Endodermal cell (in vitro differentiated cells): ENCODE measurements at regions not wholly inside any gene's neighbourhood (a gene's known extent, or its start where the extent isn't known, plus 50 kb on each side); places are given as distances from the start of the nearest gene placed in this dataset.

Source experiments
- DNase-seq: peaks from one replicate; pipeline ENCODE4 v3.0.0-alpha.2; 2017
- H3K27ac ChIP-seq: 2 replicates; pipeline ENCODE4 v1.5.1; 2013; ENCODE audit warnings: mild to moderate bottlenecking, low read depth, low read length, moderate library complexity
- H3K27me3 ChIP-seq: 2 replicates; pipeline ENCODE4 v1.6.1; 2013; ENCODE audit warnings: mild to moderate bottlenecking, low read length, moderate library complexity; ENCODE audit not compliant: insufficient read depth, control insufficient read depth, poor library complexity, severe bottlenecking
- H3K36me3 ChIP-seq: 2 replicates; pipeline ENCODE4 v1.7.0; 2013; ENCODE audit warnings: mild to moderate bottlenecking, low read length, moderate library complexity; ENCODE audit not compliant: control insufficient read depth, insufficient read depth
- H3K4me1 ChIP-seq: one replicate; pipeline ENCODE4 v1.7.0; 2013; ENCODE audit warnings: low read length; ENCODE audit not compliant: control insufficient read depth, insufficient read depth
- H3K4me3 ChIP-seq: 2 replicates; pipeline ENCODE4 v1.5.1; 2013; ENCODE audit warnings: mild to moderate bottlenecking, low read length, moderate library complexity
- H3K9ac ChIP-seq: 2 replicates; pipeline ENCODE4 v1.6.1; 2013; ENCODE audit warnings: mild to moderate bottlenecking, low read length, moderate library complexity; ENCODE audit not compliant: poor library complexity, severe bottlenecking; ENCODE audit errors: extremely low read depth
- H3K9me3 ChIP-seq: 2 replicates; pipeline ENCODE4 v1.6.1; 2013; ENCODE audit warnings: mild to moderate bottlenecking, low read length, moderate library complexity; ENCODE audit not compliant: control insufficient read depth
- H3K27ac Mint-ChIP-seq: 2 replicates; pipeline ENCODE4 v1.8.0; 2020; ENCODE audit warnings: mixed read lengths
- H3K27me3 Mint-ChIP-seq: 2 replicates; pipeline ENCODE4 v1.8.0; 2021; ENCODE audit warnings: mild to moderate bottlenecking, mixed read lengths; ENCODE audit not compliant: insufficient read depth
- H3K36me3 Mint-ChIP-seq: 2 replicates; pipeline ENCODE4 v1.8.0; 2020; ENCODE audit warnings: low read depth, mixed read lengths
- H3K4me1 Mint-ChIP-seq: 2 replicates; pipeline ENCODE4 v1.8.0; 2020; ENCODE audit warnings: mixed read lengths
- H3K4me3 Mint-ChIP-seq: 2 replicates; pipeline ENCODE4 v1.8.0; 2020; ENCODE audit warnings: mild to moderate bottlenecking, moderate library complexity, mixed read lengths
- H3K9me3 Mint-ChIP-seq: 2 replicates; pipeline ENCODE4 v1.8.0; 2020; ENCODE audit warnings: mild to moderate bottlenecking, mixed read lengths
- CTCF ChIP-seq: fragments of 200-600 bp; sonication (generic); conservative IDR thresholded peaks from 2 replicates; pipeline ENCODE4 v1.5.0; 2021; ENCODE audit warnings: antibody characterized with exemption, mild to moderate bottlenecking
- WGBS, 2 experiments: methylation state at CpG; one replicate each; pipeline versions ENCODE4 v1.1.5 to v1.1.7; 2013; ENCODE audit warnings: missing lambda C conversion rate in 2 of 2, mixed read lengths in 1 of 2; ENCODE audit not compliant: insufficient coverage in 1 of 2, insufficient read length in 1 of 2; 5-methylcytosine and 5-hydroxymethylcytosine counted together

- WGBS, 2 experiments = 78 to 100% methylated on average over 4 to 10 of the region's 10 CpGs
- no peaks in the 10 kb centered on the region for H3K4me1 Mint-ChIP-seq
- Histone ChIP-seq H3K9me3 (peaks cover 4% of the 10 kb centered on the region), H3K27ac (no peak overlapping the region), H3K4me3 (no peak overlapping the region), H3K9ac (no peak overlapping the region), H3K27me3 (no peaks in the 10 kb centered on the region), H3K36me3 (no peaks in the 10 kb centered on the region), H3K4me1 (no peaks in the 10 kb centered on the region)
- H3K27me3 Mint-ChIP-seq = no peaks in the 10 kb centered on the region
- no peak for TF ChIP-seq CTCF
- no peak for DNase-seq
- H3K9me3 Mint-ChIP-seq = peaks cover 7% of the 10 kb centered on the region
- no peak overlapping the region for H3K4me3 Mint-ChIP-seq
- H3K27ac Mint-ChIP-seq = no peak overlapping the region
- H3K36me3 Mint-ChIP-seq = no peaks in the 10 kb centered on the region
These were observed 237.8 kb upstream of the ARSJ start for GRCh38 chr4:114217150-114217817.

- WGBS, 2 experiments = 83% methylated on average over 1 of the region's 1 CpG; no CpG with 5 or more reads in 1 of the 2 experiments
- Mint-ChIP-seq H3K36me3 (no peaks in the 10 kb centered on the region), H3K27me3 (no peaks in the 10 kb centered on the region), H3K4me1 (no peaks in the 10 kb centered on the region), H3K27ac (no peak overlapping the region), H3K4me3 (no peak overlapping the region), H3K9me3 (no peaks in the 10 kb centered on the region)
- TF ChIP-seq CTCF = no peak
- Histone ChIP-seq H3K9me3 (no peaks in the 10 kb centered on the region), H3K9ac (no peak overlapping the region), H3K4me1 (no peaks in the 10 kb centered on the region), H3K4me3 (no peak overlapping the region), H3K36me3 (no peaks in the 10 kb centered on the region), H3K27me3 (no peaks in the 10 kb centered on the region), H3K27ac (no peak overlapping the region)
- no peak for DNase-seq
These were observed 244.1 kb upstream of the ARSJ start for GRCh38 chr4:114223580-114223979.

- Histone ChIP-seq H3K4me3 (no peak overlapping the region), H3K27me3 (no peaks in the 10 kb centered on the region), H3K27ac (no peak overlapping the region), H3K4me1 (no peaks in the 10 kb centered on the region), H3K9me3 (no peaks in the 10 kb centered on the region), H3K36me3 (no peaks in the 10 kb centered on the region), H3K9ac (no peak overlapping the region)
- no peaks in the 10 kb centered on the region for H3K4me1 Mint-ChIP-seq
- no peak overlapping the region for H3K4me3 Mint-ChIP-seq
- DNase-seq = no peak
- H3K27ac Mint-ChIP-seq = no peak overlapping the region
- 50% methylated on average over 2 of the region's 2 CpGs; no CpG with 5 or more reads in 1 of the 2 experiments for WGBS, 2 experiments
- no peak for TF ChIP-seq CTCF
- H3K36me3 Mint-ChIP-seq = no peaks in the 10 kb centered on the region
- no peaks in the 10 kb centered on the region for H3K9me3 Mint-ChIP-seq
- H3K27me3 Mint-ChIP-seq = no peaks in the 10 kb centered on the region
These were observed 246.0 kb upstream of the ARSJ start for GRCh38 chr4:114225436-114225835.
